ENCODE measurements at regions not wholly inside any gene's neighbourhood (a gene's known extent, or its start where the extent isn't known, plus 50 kb on each side); places are given as distances from the start of the nearest gene placed in this dataset.
"Not testable (repeated sequence)": the region's sequence is repeated elsewhere in the genome, so short reads cannot be mapped to it uniquely, and the experiment has no call there.

DNA sequence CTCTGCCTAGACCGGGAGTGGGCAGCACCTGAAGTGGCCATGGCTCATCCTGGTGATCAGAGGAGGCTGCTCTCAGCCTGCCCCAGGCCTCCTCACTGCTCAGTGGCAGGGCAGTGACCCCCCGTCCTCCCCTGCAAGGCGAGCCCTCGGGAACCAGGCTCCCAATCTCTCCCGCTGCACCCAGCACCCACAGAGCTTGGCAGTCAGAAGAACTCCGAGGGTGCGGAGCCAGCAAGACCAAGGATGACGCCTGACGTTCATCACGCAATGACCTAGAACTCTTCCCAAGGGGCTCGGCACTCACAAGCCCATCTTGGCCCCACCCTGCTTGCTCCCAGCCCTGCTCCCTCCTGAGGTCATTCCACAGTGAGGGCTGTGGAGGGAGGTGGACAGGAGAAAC is 189.8 kb upstream of the SALL3 start:
- Histone ChIP-seq H3K9me3 (no peaks in the 10 kb centered on the region), H3K4me3 (no peak overlapping the region), H3K27me3 (peaks cover 5% of the 10 kb centered on the region), H3K36me3 (no peaks in the 10 kb centered on the region)
- DNase-seq, result no peak

GRCh38 chr18:78790511-78790910 is 189.1 kb upstream of the SALL3 start:
- Histone ChIP-seq H3K4me3 (no peak overlapping the region), H3K27me3 (peaks cover 5% of the 10 kb centered on the region), H3K36me3 (no peaks in the 10 kb centered on the region), H3K9me3 (no peaks in the 10 kb centered on the region)
- DNase-seq, result no peak

DNA sequence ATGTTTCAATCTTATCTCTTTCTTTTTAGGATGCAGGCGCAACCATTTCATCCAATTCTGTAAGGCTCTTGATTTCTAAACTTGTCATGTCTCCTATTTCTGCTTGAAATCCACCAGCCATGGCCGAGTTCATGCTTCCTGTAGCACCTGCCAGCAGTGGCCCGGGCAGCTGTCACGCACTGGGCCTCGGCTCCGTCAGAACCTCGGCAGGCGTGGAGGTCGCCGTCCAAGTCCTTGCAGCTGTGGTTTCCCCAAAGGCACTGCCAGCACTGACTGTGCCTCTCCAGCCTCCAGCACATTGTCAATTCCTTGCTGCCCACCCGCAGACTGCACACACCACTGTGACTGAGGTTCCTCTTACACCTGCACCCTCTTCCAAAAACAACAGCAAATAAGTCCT is 188.7 kb upstream of the SALL3 start:
- Histone ChIP-seq H3K9me3 (no peaks in the 10 kb centered on the region), H3K36me3 (no peaks in the 10 kb centered on the region), H3K4me3 (no peak overlapping the region), H3K27me3 (peaks cover 5% of the 10 kb centered on the region)
- no peak for DNase-seq

DNA sequence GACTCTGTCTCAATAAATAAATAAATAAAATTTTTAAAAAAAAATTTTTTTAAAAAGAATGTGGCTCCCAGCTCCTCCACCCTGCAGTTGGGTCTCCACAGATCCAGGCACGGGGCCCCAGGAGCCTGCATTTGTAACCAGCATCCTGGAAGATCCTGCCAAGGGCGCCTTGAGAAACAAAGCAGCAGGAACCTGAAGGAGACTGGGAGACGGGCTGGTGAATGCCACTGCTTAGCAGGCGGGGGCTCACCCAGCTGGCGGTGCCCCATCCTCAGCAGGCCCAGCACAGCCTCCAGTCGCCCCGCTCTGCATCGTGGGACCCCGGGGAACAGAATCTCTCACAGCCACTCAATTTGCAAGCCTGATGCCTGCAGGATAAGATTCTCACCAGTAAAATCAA is 187.5 kb upstream of the SALL3 start:
- H3K27me3 ChIP-seq, result peaks cover 5% of the 10 kb centered on the region
- no peak for DNase-seq
- H3K9me3 ChIP-seq, result no peaks in the 10 kb centered on the region
- no peak overlapping the region for H3K4me3 ChIP-seq
- no peaks in the 10 kb centered on the region for H3K36me3 ChIP-seq

DNA sequence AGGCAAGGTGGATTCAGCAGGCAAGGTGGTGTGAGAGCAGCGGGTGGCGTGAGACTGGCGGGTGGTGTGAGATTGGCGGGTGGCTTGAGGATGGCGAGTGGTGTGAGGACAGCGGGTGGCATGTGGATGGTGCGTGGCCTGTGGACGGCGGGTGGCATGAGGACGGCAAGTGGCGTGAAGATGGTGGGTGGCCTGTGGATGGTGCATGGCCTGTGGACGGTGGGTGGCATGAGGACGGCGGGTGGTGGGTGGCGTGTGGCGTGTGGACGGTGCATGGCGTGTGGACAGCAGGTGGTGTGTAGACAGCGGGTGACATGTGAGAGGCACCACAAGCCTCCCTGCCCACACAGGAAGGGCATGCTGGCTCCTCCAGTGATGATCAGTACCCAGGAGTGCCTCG is 186.9 kb upstream of the SALL3 start:
- Histone ChIP-seq H3K36me3 (no peaks in the 10 kb centered on the region), H3K4me3 (no peak overlapping the region), H3K9me3 (no peaks in the 10 kb centered on the region), H3K27me3 (peaks cover 5% of the 10 kb centered on the region)
- no peak for DNase-seq

- H3K4me3 ChIP-seq, result no peak overlapping the region
- H3K27me3 ChIP-seq, result peaks cover 5% of the 10 kb centered on the region
- no peak for DNase-seq
- H3K9me3 ChIP-seq, result no peaks in the 10 kb centered on the region
- no peaks in the 10 kb centered on the region for H3K36me3 ChIP-seq
These were observed 186.1 kb upstream of the SALL3 start for GRCh38 chr18:78793313-78794070.

GRCh38 chr18:78794071-78794430 is 185.6 kb upstream of the SALL3 start:
- Histone ChIP-seq H3K36me3 (no peaks in the 10 kb centered on the region), H3K9me3 (no peaks in the 10 kb centered on the region), H3K4me3 (no peak overlapping the region), H3K27me3 (peaks cover 4% of the 10 kb centered on the region)
- no peak for DNase-seq

- Histone ChIP-seq H3K27me3 (no peaks in the 10 kb centered on the region), H3K9me3 (no peaks in the 10 kb centered on the region), H3K36me3 (no peaks in the 10 kb centered on the region), H3K4me3 (no peak overlapping the region)
- DNase-seq, result no peak
These were observed 182.7 kb upstream of the SALL3 start for GRCh38 chr18:78796693-78797455.

- Histone ChIP-seq H3K27me3 (no peaks in the 10 kb centered on the region), H3K4me3 (no peak overlapping the region), H3K36me3 (no peaks in the 10 kb centered on the region), H3K9me3 (no peaks in the 10 kb centered on the region)
- DNase-seq, result no peak
These were observed 182.1 kb upstream of the SALL3 start for GRCh38 chr18:78797499-78797898.

GRCh38 chr18:78798402-78799175 is 181.0 kb upstream of the SALL3 start:
- no peaks in the 10 kb centered on the region for H3K36me3 ChIP-seq
- no peaks in the 10 kb centered on the region for H3K9me3 ChIP-seq
- H3K27me3 ChIP-seq, result no peaks in the 10 kb centered on the region

DNA sequence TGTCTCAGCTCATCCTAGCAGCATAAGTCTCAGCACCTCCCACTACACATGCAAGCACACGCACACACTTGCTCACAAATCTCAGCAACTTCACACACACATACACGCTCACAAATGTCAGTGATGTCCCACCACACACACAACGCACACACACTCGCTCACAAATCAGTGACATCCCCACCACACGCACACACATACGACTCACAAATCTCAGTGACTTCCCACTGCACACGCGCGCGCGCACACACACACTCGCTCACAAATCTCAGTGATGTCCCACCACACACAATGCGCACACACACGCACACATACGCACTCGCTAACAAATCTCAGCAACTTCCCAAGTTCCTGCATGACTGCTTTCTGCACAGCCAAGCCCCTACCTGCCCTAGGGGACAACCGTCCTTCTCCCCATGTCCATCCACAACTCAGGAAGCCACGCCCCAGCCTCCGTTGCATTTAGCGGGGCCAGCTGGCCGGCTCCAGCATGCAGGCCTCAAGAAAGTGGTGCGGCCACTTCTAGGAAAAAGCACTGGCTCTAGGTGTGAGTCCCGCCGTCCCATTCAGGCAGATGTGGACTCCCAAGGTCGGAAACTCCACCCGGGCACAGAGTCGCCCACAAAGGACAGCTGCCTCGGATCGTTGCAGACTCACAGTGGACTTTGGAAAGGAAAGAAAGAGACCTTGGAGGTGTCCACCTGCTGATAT is 180.1 kb upstream of the SALL3 start:
- Histone ChIP-seq H3K9me3 (no peaks in the 10 kb centered on the region), H3K36me3 (no peaks in the 10 kb centered on the region), H3K4me3 (no peak overlapping the region), H3K27me3 (no peaks in the 10 kb centered on the region)
- DNase-seq, result no peak

More at GRCh38 chr18:78798402-78799175, 181.0 kb upstream of the SALL3 start:
- no peak for DNase-seq
- H3K4me3 ChIP-seq, result no peak overlapping the region

DNA sequence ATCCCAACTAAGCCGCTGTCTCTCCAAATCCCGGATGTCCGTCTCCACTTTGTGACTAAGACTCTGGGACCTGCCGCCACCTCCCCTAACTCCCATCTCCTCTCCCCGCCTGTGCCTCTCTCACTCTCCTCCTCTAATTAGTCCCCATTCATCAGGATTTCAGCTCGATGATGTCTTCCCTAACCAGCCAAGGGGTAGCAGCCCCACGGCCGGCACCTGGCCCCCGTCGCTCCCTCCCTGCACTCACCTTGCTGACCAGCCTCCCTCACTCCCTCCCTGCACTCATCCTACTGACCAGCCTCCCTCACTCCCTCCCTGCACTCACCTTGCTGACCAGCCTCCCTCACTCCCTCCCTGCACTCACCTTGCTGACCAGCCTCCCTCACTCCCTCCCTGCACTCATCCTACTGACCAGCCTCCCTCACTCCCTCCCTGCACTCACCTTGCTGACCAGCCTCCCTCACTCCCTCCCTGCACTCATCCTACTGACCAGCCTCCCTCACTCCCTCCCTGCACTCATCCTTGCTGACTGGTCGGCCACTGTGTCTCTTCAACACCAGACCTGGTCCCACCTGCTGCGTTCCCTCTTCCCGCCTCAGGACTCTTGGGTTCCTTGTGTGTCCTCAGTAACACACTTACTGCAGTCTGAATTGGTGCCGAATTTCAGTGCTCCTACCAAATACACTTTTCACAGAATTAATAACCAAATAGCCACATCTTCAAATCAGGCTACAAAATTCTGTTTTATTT is 179.3 kb upstream of the SALL3 start:
- H3K4me3 ChIP-seq, H3K9me3 ChIP-seq, H3K36me3 ChIP-seq, DNase-seq, H3K27me3 ChIP-seq: not testable (repeated sequence)

DNA sequence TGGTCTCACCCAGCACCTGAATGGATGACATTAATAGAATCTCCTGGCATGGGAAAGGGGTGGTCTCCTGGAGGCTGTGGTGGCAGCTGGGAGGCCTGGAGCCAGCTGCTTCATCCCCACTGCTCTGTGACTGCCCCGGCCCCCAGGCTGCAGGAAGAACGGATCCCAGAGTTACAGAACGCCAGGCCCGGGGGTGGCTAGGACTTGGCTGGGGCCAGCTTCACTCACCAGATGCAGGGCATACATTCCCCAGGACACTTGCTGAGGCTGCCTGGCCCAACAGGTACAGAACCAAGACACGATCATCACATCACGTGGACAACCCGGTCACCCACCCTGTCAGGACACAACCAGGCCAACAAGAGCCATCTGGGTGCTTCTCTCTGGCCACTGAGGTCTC is 178.6 kb upstream of the SALL3 start:
- no peaks in the 10 kb centered on the region for H3K27me3 ChIP-seq
- no peak for DNase-seq
- H3K36me3 ChIP-seq, result no peaks in the 10 kb centered on the region
- H3K4me3 ChIP-seq, result no peak overlapping the region
- H3K9me3 ChIP-seq, result no peaks in the 10 kb centered on the region

DNA sequence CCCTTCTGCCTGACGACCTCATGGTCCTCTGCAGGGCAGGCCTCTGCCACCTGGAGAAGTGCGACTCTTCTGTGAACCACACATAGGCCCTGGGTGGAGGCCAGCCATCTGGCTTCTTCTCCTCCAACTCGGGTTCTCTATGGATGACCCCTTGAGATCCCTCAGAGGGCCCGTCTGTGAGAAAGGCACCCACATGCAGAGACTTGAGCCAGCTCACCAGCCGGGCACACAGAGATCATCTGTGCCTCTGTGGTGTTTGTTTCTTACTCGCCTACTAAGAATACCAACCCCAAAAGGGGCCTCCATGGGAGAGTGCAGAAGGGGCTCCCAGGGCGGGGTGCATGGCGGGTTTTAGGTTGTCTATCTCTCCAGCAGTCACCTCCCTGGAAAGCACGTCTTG is 176.5 kb upstream of the SALL3 start:
- H3K36me3 ChIP-seq, result no peaks in the 10 kb centered on the region
- no peak for DNase-seq
- no peaks in the 10 kb centered on the region for H3K27me3 ChIP-seq
- H3K4me3 ChIP-seq, result no peak overlapping the region
- no peaks in the 10 kb centered on the region for H3K9me3 ChIP-seq

DNA sequence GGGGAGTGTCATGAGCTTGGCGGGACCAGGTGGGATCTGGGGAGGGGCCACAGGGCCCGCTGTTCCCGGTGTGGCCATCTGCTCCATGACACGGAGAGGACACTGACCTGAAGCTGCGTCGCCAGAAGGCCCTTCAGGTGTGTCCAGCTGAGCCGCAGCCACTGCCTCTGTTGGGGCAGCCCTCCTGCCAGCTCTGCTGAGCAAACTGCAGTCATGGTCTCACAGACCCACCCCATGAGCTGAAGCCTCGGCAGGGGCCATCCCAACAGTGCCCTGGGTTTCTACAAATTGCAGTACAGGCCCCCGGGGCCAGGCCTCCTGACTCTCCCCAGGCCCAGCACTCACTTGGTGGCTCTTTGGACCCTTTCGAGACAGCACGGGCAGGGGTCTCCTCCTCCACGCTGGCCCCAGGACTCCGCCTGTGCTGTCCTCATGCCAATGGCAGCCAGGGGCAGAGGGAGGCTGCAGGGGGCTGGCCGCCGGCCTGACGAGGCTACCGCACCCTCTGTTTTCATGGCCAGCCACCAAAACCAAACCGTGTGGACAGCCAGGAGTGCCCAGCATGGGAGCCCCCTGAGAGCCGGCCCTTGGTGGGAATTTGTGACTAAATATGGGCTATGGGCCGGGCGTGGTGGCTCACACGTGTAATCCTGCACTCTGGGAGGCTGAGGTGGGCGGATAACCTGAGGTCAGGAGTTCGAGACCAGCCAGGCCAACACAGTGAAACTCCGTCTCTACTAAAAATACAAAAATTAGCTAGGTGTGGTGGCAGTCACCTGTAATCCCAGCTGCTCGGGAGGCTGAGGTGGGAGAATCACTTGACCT is 175.2 kb upstream of the SALL3 start:
- Histone ChIP-seq H3K27me3 (no peaks in the 10 kb centered on the region), H3K4me3 (no peak overlapping the region), H3K9me3 (no peaks in the 10 kb centered on the region), H3K36me3 (no peaks in the 10 kb centered on the region)
- DNase-seq, result no peak

- DNase-seq, result no peak
- Histone ChIP-seq H3K4me3 (no peak overlapping the region), H3K9me3 (no peaks in the 10 kb centered on the region), H3K27me3 (no peaks in the 10 kb centered on the region), H3K36me3 (no peaks in the 10 kb centered on the region)
These were observed 173.8 kb upstream of the SALL3 start for GRCh38 chr18:78805840-78806239.
